ENCODE measurements at regions not wholly inside any gene's neighbourhood (a gene's known extent, or its start where the extent isn't known, plus 50 kb on each side); places are given as distances from the start of the nearest gene placed in this dataset.

DNA sequence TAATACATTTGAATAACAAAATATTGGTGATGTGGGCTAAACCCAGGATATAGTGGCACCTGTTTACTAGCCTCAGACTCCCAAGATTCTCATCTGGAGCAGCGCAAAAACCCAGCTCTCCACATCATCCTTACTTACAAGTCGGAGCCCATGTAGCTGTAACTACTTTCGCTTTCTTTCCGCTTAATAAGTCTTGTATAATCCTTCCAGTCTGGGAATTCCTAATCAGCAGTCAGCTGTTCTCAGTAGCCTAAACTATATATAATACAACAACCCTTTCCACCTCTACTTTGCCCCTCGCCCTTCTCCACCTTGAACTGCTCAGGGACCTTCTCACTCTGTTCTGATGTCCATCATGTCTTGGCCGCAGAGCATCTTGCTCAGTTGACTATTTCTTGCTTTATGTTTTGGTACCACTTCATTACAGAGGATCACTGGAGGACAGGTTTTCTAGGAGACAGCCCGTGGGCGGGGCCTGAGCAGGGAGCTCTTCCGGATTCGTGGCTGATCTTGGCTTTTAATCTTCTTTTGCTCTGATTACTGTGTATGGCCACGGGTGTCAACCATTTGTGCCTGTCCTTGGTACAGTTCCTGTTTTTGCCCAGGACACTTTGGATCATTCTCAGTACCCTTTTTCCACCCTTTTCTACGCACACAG is 119.9 kb upstream of the SERTAD2 start:
- no peaks in the 10 kb centered on the region for H3K9me3 Mint-ChIP-seq (ENCODE audit: unreplicated experiment)
- no peak overlapping the region for H3K4me3 Mint-ChIP-seq (ENCODE audit: unreplicated experiment)
- no peak for DNase-seq (ENCODE audit: unreplicated experiment)
- peaks cover 25% of the 10 kb centered on the region for H3K4me1 Mint-ChIP-seq (ENCODE audit: insufficient read depth, unreplicated experiment)
- POLR2A ChIA-PET, result interaction anchor here (0.7 to 2.6 kb wide), 3 partner anchors 10 to 23 kb away, joined by 3 to 11 read pairs (median 4); no protein-coding TSS in a partner anchor
- intact Hi-C loops (cut with micrococcal nuclease), result no loop called here
- no peak overlapping the region for H3K27ac Mint-ChIP-seq (ENCODE audit: low read depth, unreplicated experiment)
- no TSS peak for BruUV-seq (replicated peaks)
- TF ChIP-seq, protein P1, sequence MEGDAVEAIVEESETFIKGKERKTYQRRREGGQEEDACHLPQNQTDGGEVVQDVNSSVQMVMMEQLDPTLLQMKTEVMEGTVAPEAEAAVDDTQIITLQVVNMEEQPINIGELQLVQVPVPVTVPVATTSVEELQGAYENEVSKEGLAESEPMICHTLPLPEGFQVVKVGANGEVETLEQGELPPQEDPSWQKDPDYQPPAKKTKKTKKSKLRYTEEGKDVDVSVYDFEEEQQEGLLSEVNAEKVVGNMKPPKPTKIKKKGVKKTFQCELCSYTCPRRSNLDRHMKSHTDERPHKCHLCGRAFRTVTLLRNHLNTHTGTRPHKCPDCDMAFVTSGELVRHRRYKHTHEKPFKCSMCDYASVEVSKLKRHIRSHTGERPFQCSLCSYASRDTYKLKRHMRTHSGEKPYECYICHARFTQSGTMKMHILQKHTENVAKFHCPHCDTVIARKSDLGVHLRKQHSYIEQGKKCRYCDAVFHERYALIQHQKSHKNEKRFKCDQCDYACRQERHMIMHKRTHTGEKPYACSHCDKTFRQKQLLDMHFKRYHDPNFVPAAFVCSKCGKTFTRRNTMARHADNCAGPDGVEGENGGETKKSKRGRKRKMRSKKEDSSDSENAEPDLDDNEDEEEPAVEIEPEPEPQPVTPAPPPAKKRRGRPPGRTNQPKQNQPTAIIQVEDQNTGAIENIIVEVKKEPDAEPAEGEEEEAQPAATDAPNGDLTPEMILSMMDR (IDR thresholded peaks at IDR 0.05; ENCODE audit: unreplicated experiment), result no peak
- no peaks in the 10 kb centered on the region for H3K27me3 Mint-ChIP-seq (ENCODE audit: insufficient read depth, unreplicated experiment)
- CTCF ChIA-PET, result interaction anchor here (1.0 kb wide), 1 partner anchor 16 kb away, joined by 3 read pairs; no protein-coding TSS in a partner anchor
- no peaks in the 10 kb centered on the region for H3K36me3 Mint-ChIP-seq (ENCODE audit: insufficient read depth, unreplicated experiment)

DNA sequence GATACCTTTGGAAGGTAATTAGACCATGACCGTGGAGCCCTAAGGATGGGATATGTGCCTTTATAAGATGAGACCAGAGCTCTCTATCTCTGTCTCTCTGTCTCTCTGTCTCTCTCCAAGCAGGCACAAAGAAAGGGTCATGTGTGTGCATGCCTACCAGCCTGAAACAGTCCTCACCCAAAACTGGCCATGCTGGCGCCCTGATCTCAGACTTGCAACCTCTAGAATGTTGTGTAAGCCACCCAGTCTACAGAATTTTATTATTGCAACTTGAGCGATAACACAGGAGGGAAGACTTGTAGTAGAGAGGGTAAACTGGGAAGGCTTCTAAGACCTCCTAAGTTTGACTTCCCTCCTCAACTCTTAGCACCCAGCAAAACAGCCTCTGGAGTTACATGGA is 124.1 kb upstream of the SERTAD2 start:
- Mint-ChIP-seq H3K9me3 (ENCODE audit: unreplicated experiment) (no peaks in the 10 kb centered on the region), H3K4me3 (ENCODE audit: unreplicated experiment) (no peak overlapping the region), H3K36me3 (ENCODE audit: insufficient read depth, unreplicated experiment) (peaks cover 6% of the 10 kb centered on the region), H3K27ac (ENCODE audit: low read depth, unreplicated experiment) (no peak overlapping the region), H3K27me3 (ENCODE audit: insufficient read depth, unreplicated experiment) (no peaks in the 10 kb centered on the region), H3K4me1 (ENCODE audit: insufficient read depth, unreplicated experiment) (peaks cover 27% of the 10 kb centered on the region)
- TF ChIP-seq, protein P1 (IDR thresholded peaks at IDR 0.05; ENCODE audit: unreplicated experiment), result no peak
- no TSS peak for BruUV-seq (replicated peaks)
- DNase-seq (ENCODE audit: unreplicated experiment), result no peak
- intact Hi-C loops (cut with micrococcal nuclease), result no loop called here
- POLR2A ChIA-PET, result no interaction called here
- CTCF ChIA-PET, result no interaction called here

DNA sequence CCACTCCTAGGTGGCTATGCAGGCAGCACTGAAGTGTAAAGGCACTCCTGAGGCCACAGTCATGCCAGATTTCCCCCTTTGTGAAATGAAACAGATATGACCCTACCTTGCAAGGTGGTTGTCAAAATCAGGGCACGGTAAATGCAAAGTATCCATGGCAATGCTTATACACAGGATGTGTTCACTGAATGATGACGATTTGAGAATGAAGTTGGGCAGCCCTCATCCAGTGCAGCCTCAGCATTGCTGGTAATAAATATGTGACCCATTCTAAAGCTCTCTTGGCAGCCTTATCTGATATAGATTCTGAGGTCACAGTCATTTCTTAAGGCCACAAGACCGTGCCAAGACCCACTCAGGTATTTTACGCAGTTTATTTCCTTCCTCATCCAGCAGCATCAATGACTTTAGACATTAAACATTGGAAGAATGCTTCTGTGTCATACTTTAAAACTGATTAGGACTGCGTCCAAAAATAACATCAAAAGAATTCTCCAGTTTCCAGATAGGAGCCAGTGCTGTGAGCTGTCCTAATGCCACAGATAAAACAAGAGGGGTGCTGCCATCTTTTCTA is 125.5 kb upstream of the SERTAD2 start:
- Mint-ChIP-seq H3K36me3 (ENCODE audit: insufficient read depth, unreplicated experiment) (peaks cover 6% of the 10 kb centered on the region), H3K27me3 (ENCODE audit: insufficient read depth, unreplicated experiment) (no peaks in the 10 kb centered on the region), H3K4me3 (ENCODE audit: unreplicated experiment) (no peak overlapping the region), H3K9me3 (ENCODE audit: unreplicated experiment) (no peaks in the 10 kb centered on the region), H3K4me1 (ENCODE audit: insufficient read depth, unreplicated experiment) (peaks cover 27% of the 10 kb centered on the region), H3K27ac (ENCODE audit: low read depth, unreplicated experiment) (peak overlapping the region; percentile 78)
- ChIA-PET CTCF (interaction anchor here (0.7 to 2.1 kb wide), 4 partner anchors 9 to 80 kb away, joined by 3 to 7 read pairs (median 3); no protein-coding TSS in a partner anchor), POLR2A (interaction anchor here (0.7 to 2.2 kb wide), 5 partner anchors 12 to 104 kb away, joined by 3 to 7 read pairs (median 3); no protein-coding TSS in a partner anchor)
- TF ChIP-seq, protein P1 (IDR thresholded peaks at IDR 0.05; ENCODE audit: unreplicated experiment), result no peak
- BruUV-seq (replicated peaks), result no TSS peak
- intact Hi-C loops (cut with micrococcal nuclease), result no loop called here
- DNase-seq (ENCODE audit: unreplicated experiment), result peak; percentile 65

DNA sequence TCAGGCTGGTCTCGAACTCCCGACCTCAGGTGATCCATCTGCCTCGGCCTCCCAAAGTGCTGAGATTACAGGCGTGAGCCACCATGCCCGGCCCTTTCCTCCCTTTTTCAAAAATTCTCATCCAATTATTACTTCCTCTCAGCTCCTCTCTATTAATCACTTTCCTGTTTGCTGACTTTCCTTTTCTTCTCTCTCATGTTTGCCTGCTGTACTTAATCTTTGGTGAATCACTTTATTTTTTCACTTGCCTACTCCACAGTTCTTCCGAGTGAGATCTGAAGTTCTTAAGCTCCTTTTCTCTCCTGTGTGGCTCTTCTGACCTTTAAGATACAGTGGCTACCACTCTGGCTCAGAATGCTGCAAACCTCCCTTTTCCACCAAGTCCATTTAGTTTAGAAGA is 126.3 kb upstream of the SERTAD2 start:
- H3K27ac Mint-ChIP-seq (ENCODE audit: low read depth, unreplicated experiment), result peak overlapping the region; percentile 78
- H3K4me1 Mint-ChIP-seq (ENCODE audit: insufficient read depth, unreplicated experiment), result peaks cover 27% of the 10 kb centered on the region
- TF ChIP-seq, protein P1 (IDR thresholded peaks at IDR 0.05; ENCODE audit: unreplicated experiment), result no peak
- H3K36me3 Mint-ChIP-seq (ENCODE audit: insufficient read depth, unreplicated experiment), result peaks cover 6% of the 10 kb centered on the region
- intact Hi-C loops (cut with micrococcal nuclease), result no loop called here
- H3K4me3 Mint-ChIP-seq (ENCODE audit: unreplicated experiment), result no peak overlapping the region
- POLR2A ChIA-PET, result interaction anchor here (0.7 to 2.2 kb wide), 7 partner anchors 9 to 104 kb away, joined by 3 to 7 read pairs (median 4); no protein-coding TSS in a partner anchor
- no peaks in the 10 kb centered on the region for H3K27me3 Mint-ChIP-seq (ENCODE audit: insufficient read depth, unreplicated experiment)
- DNase-seq (ENCODE audit: unreplicated experiment), result no peak
- no peaks in the 10 kb centered on the region for H3K9me3 Mint-ChIP-seq (ENCODE audit: unreplicated experiment)
- CTCF ChIA-PET, result interaction anchor here (0.6 to 2.1 kb wide), 9 partner anchors 13 to 286 kb away, joined by 3 to 8 read pairs (median 3); no protein-coding TSS in a partner anchor
- BruUV-seq (replicated peaks), result no TSS peak
